GM04503 (cell line): ENCODE measurements at regions not wholly inside any gene's neighbourhood (a gene's known extent, or its start where the extent isn't known, plus 50 kb on each side); places are given as distances from the start of the nearest gene placed in this dataset.
A peak's percentile ranks its signal among the peaks of the same experiment; 100 is the strongest.
"Not testable (repeated sequence)": the region's sequence is repeated elsewhere in the genome, so short reads cannot be mapped to it uniquely, and the experiment has no call there.

ENCODE experiments used
- DNase-seq: peaks from one replicate; pipeline ENCODE4 v3.0.0-alpha.2; 2012; ENCODE audit warnings: low read depth

GRCh38 chr10:42533866-42534265 is 104.5 kb downstream of the ZNF33B start:
- DNase-seq: not testable (repeated sequence)

GRCh38 chr10:42532996-42533395 is 105.4 kb downstream of the ZNF33B start:
- no peak for DNase-seq

DNA sequence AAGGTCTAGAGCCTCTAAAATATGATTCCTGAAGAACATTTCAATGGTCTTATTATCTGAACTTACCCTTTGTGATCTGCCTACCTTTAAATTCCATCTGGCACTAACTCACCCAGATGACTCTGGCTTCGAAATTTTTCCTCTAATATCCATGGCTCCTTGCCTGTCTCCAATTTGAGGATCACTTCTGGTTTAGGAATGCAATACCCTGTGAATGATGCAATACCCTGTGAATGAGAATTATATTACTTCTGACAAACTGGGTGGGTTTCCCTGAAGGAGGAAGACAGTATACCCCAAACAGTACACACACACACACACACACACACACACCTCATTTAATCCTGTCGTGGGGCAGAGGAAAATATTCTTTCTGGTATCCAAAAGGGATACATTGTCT is 115.3 kb downstream of the ZNF33B start:
- no peak for DNase-seq

DNA sequence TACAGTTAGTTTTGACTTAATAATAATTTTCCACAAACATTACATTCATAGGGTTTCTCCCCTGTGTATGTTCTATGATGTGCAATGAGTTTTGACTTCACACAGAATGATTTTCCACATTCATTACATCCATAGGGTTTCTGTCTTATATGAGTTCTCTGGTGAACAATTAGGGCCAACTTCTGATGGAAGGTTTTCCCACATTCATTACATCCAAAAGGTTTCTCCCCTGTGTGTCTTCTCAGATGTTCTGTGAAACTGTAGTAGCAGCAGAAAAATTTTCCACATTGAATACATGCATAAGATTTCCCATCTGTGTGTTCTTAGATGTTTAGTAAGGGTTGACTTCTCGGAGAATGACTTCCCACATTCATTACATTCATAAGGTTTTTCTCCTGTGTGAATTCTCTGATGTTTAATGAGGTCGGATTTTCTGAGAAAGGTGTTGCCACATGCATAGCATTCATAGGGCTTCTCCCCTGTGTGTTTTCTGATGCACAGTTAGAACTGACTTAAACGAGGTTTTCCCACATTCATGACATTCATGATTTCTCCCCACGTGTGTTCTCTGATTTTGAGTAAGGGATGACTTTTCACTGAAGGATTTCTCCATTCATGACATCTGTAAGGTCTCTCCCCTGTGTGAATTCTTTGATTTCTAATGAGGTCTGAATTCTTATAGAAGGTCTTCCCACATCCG is 118.5 kb downstream of the ZNF33B start:
- no peak for DNase-seq

GRCh38 chr10:42519079-42519478 is 119.3 kb downstream of the ZNF33B start:
- DNase-seq: no peak

GRCh38 chr10:42513921-42514320 is 124.4 kb downstream of the ZNF33B start:
- no peak for DNase-seq

GRCh38 chr10:42491801-42492200 is 146.6 kb downstream of the ZNF33B start:
- no peak for DNase-seq

DNA sequence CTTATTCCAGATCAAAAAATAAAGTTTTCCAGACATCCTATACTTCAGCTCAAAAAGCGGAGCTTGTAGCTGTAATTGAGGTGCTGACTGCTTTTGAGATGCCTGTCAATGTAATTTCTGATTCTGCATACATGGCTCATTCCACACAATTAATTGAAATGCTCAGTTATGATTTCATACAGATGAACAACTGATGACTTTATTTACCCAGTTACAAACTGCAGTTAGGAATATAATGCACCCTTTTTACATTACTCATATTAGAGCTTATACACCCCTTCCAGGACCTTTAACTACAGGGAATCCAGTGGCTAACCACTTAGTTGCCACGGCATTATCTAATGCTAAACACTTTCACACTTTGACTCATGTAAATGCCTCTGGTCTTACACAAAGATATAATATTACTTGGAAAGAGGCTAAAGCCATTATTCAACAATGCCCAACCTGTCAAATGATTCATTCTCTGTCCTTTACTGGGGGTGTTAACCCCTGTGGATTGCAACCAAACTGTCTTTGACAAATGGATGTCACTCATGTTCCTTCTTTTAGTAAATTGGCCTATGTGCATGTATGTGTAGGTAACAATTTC is 147.3 kb downstream of the ZNF33B start:
- DNase-seq: no peak

GRCh38 chr10:42490368-42490767 is 148.0 kb downstream of the ZNF33B start:
- no peak for DNase-seq

- DNase-seq: peak; percentile 79
Measured at GRCh38 chr10:42488416-42488815, 150.0 kb downstream of the ZNF33B start.

GRCh38 chr10:42482411-42482810 is 156.0 kb downstream of the ZNF33B start:
- peak; percentile 28 for DNase-seq

GRCh38 chr10:42479057-42479456 is 159.3 kb downstream of the ZNF33B start:
- DNase-seq: no peak

DNA sequence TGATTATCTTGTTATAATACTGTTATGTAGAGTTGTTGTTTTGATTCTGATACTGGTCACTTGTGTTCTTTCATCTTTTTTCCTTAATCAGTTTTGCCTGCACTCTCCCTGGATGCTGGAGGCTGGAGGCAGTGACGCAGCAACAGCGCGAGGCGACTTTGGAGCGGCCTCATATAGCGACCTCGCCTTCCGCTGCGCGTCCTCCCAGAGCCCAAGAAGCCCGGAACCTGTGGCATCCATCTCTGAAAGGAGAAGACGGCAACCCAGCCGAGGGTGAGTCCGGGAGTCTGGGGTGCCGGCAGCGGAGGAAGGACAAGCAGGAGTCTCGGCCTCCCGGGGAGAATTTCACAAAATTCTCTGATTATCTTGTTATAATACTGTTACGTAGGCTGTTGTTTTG is 161.2 kb downstream of the ZNF33B start:
- DNase-seq: no peak

- no peak for DNase-seq
Measured at GRCh38 chr10:42476101-42476500, 162.3 kb downstream of the ZNF33B start.

- DNase-seq: no peak
Measured at GRCh38 chr10:42475168-42476098, 162.9 kb downstream of the ZNF33B start.

DNA sequence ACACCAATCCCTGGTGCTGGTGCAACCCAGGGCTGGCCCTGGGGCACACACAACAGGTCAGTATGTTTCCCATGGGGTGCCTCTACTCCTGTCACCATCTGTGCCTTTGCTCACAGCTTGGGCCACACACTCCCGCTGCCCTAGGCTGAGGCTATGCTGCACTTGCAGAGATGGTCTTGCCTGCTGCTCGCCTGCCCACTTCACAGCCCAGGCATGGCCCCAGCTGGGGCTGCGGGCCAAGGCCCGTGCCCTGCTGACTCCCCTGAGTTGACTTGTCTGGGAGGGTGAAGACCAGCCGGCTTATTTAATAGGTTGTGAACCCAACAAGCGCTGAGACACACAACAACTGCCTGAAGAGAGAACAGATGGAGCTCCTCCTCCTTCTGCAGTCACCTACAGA is 184.1 kb downstream of the ZNF33B start:
- DNase-seq: no peak

DNA sequence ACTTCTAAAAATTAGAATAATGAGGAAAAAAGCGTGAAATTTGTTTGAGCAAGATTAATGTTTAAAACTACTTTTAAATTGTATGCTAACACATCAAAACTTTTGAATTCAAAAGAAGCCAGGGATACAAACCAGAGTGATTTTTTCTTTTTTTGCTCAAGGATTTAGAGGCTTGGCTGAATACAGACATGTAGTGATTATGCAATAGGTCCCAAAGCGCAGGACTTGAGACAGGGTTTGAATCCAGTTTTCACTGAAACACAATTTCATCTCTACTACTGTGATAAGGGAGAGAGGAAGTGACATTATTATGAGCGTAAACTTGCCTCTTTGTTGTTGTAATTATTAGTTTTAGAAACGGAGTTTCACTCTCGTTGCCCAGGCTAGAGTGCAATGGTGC is 207.3 kb downstream of the ZNF33B start:
- no peak for DNase-seq

DNA sequence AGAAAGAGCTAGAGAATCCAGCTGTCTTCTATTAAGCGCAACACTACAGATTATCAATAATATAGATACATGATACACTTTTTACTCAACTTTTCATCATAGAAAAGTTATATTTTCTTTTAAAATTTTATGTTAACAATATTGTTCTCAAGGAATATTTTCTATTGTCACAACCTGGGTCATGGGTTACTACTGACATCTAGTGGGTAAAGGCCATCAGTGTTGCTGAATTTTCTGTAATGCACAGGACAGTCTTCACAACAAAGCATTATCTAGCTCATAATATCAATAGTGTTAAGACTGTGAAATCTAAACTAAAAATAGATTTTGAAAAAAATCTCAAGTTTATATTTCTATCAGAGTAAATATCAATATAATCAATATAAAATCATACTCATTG is 209.8 kb downstream of the ZNF33B start:
- DNase-seq: no peak

DNA sequence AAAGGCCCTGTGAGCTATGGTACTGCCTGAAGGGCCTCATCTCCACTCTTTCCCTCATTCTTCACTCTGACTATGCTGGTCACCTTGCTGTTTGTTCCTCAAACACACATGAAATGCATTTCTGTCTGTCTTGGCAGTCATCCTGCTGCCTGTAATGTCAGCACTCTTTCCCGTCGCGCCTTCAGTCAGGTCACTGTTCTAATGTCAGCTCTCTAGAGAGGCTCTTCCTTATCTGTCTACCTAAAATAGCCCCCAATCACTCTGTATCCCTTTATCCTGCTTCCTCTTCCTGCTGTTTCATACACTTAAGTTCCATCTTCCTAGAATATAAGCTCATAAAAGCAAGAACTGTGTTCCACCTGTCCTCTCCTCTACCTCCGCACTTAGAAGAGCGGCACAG is 215.5 kb downstream of the ZNF33B start:
- no peak for DNase-seq

GRCh38 chr10:42421812-42422211 is 216.6 kb downstream of the ZNF33B start:
- no peak for DNase-seq

DNA sequence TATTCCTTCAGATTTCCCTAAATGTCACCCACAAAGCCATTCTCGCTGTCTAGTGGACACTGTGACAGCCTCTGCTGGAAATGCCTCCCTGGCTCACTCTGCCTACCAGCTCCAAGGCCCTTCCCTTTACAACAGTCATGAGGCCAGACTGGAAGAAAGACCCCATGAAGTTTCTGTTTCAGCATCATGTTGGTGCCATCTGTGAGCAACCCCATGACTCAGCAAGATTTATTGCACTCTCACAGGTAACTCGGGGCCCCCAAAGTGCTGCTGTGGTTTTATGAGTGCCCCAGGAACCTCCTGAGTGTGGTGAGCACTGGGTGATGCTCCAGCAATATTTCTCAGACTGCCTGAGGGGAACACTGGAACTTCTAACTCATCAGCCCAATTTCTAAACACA is 218.6 kb downstream of the ZNF33B start:
- no peak for DNase-seq

GRCh38 chr10:42380926-42381547 is 257.3 kb downstream of the ZNF33B start:
- DNase-seq: no peak
